Keratinocyte (primary cell): ENCODE measurements at regions not wholly inside any gene's neighbourhood (a gene's known extent, or its start where the extent isn't known, plus 50 kb on each side); places are given as distances from the start of the nearest gene placed in this dataset.

Experiments
- CTCF ChIP-seq, 3 experiments: IDR thresholded peaks in 1 of 3; conservative IDR thresholded peaks in 1 of 3; optimal IDR thresholded peaks in 1 of 3; 2 replicates in 2 of 3; 3 replicates in 1 of 3; pipeline versions ENCODE3 to v1.5.1; 2011; ENCODE audit warnings: low read length in 3 of 3, mild to moderate bottlenecking in 3 of 3, moderate library complexity in 2 of 3, control low read depth in 1 of 3, inconsistent platforms in 1 of 3; ENCODE audit not compliant: insufficient read depth in 2 of 3; ENCODE audit errors: extremely low read depth in 1 of 3
- EZH2 ChIP-seq: IDR thresholded peaks from one replicate; pipeline ENCODE4 v1.6.1; 2012; ENCODE audit warnings: inconsistent platforms, mild to moderate bottlenecking, low read length, moderate library complexity

- no peak for TF ChIP-seq CTCF (optimal IDR thresholded peaks at IDR 0.05 in 1 of 3, IDR thresholded peaks at IDR 0.05 in 1 of 3, conservative IDR thresholded peaks at IDR 0.05 in 1 of 3; ENCODE audit: extremely low read depth in 1 of 3, insufficient read depth in 2 of 3, low read length in 3 of 3)
- no peak for TF ChIP-seq EZH2
Observed at GRCh38 chr2:228866044-228866443, 405.0 kb downstream of the PID1 start.
